A549 (cell line): ENCODE measurements at regions not wholly inside any gene's neighbourhood (a gene's known extent, or its start where the extent isn't known, plus 50 kb on each side); places are given as distances from the start of the nearest gene placed in this dataset.

Experiments
- ATAC-seq, 2 experiments: fragments of 200-7000 bp in 1 of 2; fragments of >200 bp in 1 of 2; cut with Nextera tagmentation in 1 of 2; cut with Tn5 transposase in 1 of 2; 3 replicates each; pipeline versions ENCODE4 v1.8.0 to v1.9.1; 2018 to 2020; ENCODE audit warnings: mild to moderate bottlenecking in 1 of 2, moderate library complexity in 1 of 2
- CTCF ChIA-PET: fragments of 300-600 bp; sonication (Branson Sonifier 250); formaldehyde crosslinking; extraction: SDS; loops from one replicate; lab custom pipeline; 2021; ENCODE audit warnings: antibody characterized with exemption, inconsistent platforms; lab: Yijun Ruan, JAX
- POLR2A ChIA-PET: fragments of 350-600 bp; formaldehyde crosslinking; extraction: SDS; loops from one replicate; lab custom pipeline; 2021; ENCODE audit warnings: antibody characterized with exemption, inconsistent platforms; lab: Yijun Ruan, JAX
- DNase-seq, 2 experiments: peaks; one replicate each; pipeline versions ENCODE4 v3.0.0 to v3.0.0-alpha.2; 2011 to 2016; ENCODE audit warnings: low read depth in 1 of 2, low spot score in 1 of 2
- FAIRE-seq: peaks from 2 replicates; lab custom pipeline; 2011; peaks lifted over from hg19 to GRCh38; lab: Jason Lieb, UNC
- H3K27ac ChIP-seq, 2 experiments: fragments of >200 bp; sonication (Bioruptor Twin); formaldehyde crosslinking; 3 replicates each; pipeline ENCODE4 v1.5.1; 2016 to 2017
- H3K4me1 ChIP-seq: fragments of >200 bp; sonication (Bioruptor Twin); formaldehyde crosslinking; 3 replicates; pipeline ENCODE4 v1.6.1; 2016
- H3K4me2 ChIP-seq: fragments of >200 bp; sonication (Bioruptor Twin); formaldehyde crosslinking; 3 replicates; pipeline ENCODE4 v1.6.1; 2016
- H3K4me3 ChIP-seq: fragments of >200 bp; sonication (Bioruptor Twin); formaldehyde crosslinking; 3 replicates; pipeline ENCODE4 v1.5.1; 2016
- H3K9me3 ChIP-seq: fragments of >200 bp; sonication (Bioruptor Twin); formaldehyde crosslinking; 3 replicates; pipeline ENCODE4 v1.6.1; 2016
- BHLHE40 ChIP-seq: IDR thresholded peaks from 2 replicates; pipeline ENCODE4 v1.6.1; 2012; ENCODE audit warnings: low read depth, low read length, inconsistent platforms
- CBX2 ChIP-seq: fragments of 200-600 bp; sonication (generic); IDR thresholded peaks from 2 replicates; pipeline ENCODE4 v1.6.1; 2016; ENCODE audit warnings: low read depth, mild to moderate bottlenecking, borderline replicate concordance
- EHF ChIP-seq: fragments of 250-450 bp; sonication (Bioruptor Pico); IDR thresholded peaks from 2 replicates; pipeline ENCODE4 v1.5.0; 2020; ENCODE audit warnings: mild to moderate bottlenecking
- EHMT2 ChIP-seq: fragments of 200-600 bp; sonication (generic); IDR thresholded peaks from 2 replicates; pipeline ENCODE4 v1.6.1; 2016; ENCODE audit warnings: antibody characterized with exemption, low read depth, mild to moderate bottlenecking, moderate library complexity
- FOSL2 ChIP-seq, 2 experiments: fragments of 450-650 bp in 1 of 2; fragments of >200 bp in 1 of 2; sonication (Bioruptor Twin) in 1 of 2; formaldehyde crosslinking; IDR thresholded peaks; 2 replicates each; pipeline versions ENCODE4 v1.5.0 to v1.6.1; 2016 to 2020; ENCODE audit warnings: mild to moderate bottlenecking in 1 of 2, moderate library complexity in 1 of 2
- FOXS1 ChIP-seq: fragments of 250-450 bp; sonication (Bioruptor Pico); IDR thresholded peaks from 2 replicates; pipeline ENCODE4 v1.5.0; 2020; ENCODE audit warnings: mild to moderate bottlenecking, moderate library complexity
- GATA3 ChIP-seq: IDR thresholded peaks from 2 replicates; pipeline ENCODE4 v1.6.1; 2012; ENCODE audit warnings: borderline replicate concordance
- HOXB13 ChIP-seq: fragments of 250-450 bp; sonication (Bioruptor Pico); IDR thresholded peaks from 2 replicates; pipeline ENCODE4 v1.5.0; 2020; ENCODE audit warnings: low read depth, mild to moderate bottlenecking, moderate library complexity
- JUN ChIP-seq, 2 experiments: fragments of >200 bp; sonication (Bioruptor Twin); formaldehyde crosslinking; IDR thresholded peaks; 2 replicates in 1 of 2; 3 replicates in 1 of 2; pipeline ENCODE4 v1.6.1; 2016 to 2017
- KDM5A ChIP-seq: fragments of 200-600 bp; sonication (generic); IDR thresholded peaks from 2 replicates; pipeline ENCODE4 v1.6.1; 2016; ENCODE audit warnings: antibody characterized with exemption, mild to moderate bottlenecking
- MAFK ChIP-seq: fragments of 450-650 bp; IDR thresholded peaks from 2 replicates; pipeline ENCODE4 v1.6.1; 2014; ENCODE audit not compliant: partially characterized antibody
- MYC ChIP-seq: IDR thresholded peaks from 2 replicates; pipeline ENCODE4 v1.6.1; 2012; ENCODE audit warnings: mild to moderate bottlenecking, inconsistent platforms, low read length, improper control_type of control experiment, borderline replicate concordance
- RARB ChIP-seq: fragments of 250-450 bp; sonication (Bioruptor Pico); IDR thresholded peaks from 2 replicates; pipeline ENCODE4 v1.8.0; 2021; ENCODE audit warnings: mild to moderate bottlenecking, moderate library complexity
- RFX5 ChIP-seq: fragments of 450-650 bp; IDR thresholded peaks from 2 replicates; pipeline ENCODE4 v1.7.1; 2014; ENCODE audit warnings: antibody characterized with exemption, mild to moderate bottlenecking, moderate library complexity
- RNF2 ChIP-seq: fragments of 200-600 bp; sonication (generic); IDR thresholded peaks from 2 replicates; pipeline ENCODE4 v1.6.1; 2016; ENCODE audit warnings: low read depth, mild to moderate bottlenecking, antibody characterized with exemption, moderate library complexity, borderline replicate concordance
- SMC3 ChIP-seq: fragments of >200 bp; sonication (Bioruptor Twin); formaldehyde crosslinking; IDR thresholded peaks from 3 replicates; pipeline ENCODE4 v1.6.1; 2018; ENCODE audit warnings: inconsistent platforms
- SREBF2 ChIP-seq: fragments of 450-650 bp; IDR thresholded peaks from 2 replicates; pipeline ENCODE4 v1.6.1; 2014; ENCODE audit warnings: mild to moderate bottlenecking, moderate library complexity
- TFCP2L1 ChIP-seq: fragments of 250-450 bp; sonication (Bioruptor Pico); IDR thresholded peaks from 2 replicates; pipeline ENCODE4 v1.5.0; 2021; ENCODE audit warnings: mild to moderate bottlenecking
- ZC3H11A ChIP-seq: fragments of 450-650 bp; IDR thresholded peaks from 2 replicates; pipeline ENCODE4 v1.6.1; 2014; ENCODE audit warnings: antibody characterized with exemption, mild to moderate bottlenecking
- ZFP36 ChIP-seq: fragments of 450-650 bp; IDR thresholded peaks from 2 replicates; pipeline ENCODE4 v1.6.1; 2014; ENCODE audit warnings: borderline replicate concordance; ENCODE audit not compliant: partially characterized antibody
- ZNF302 ChIP-seq: fragments of 250-450 bp; sonication (Bioruptor Pico); IDR thresholded peaks from 2 replicates; pipeline ENCODE4 v1.9.0; 2021; ENCODE audit warnings: inconsistent platforms, mild to moderate bottlenecking, moderate library complexity
- WGBS: methylation state at CpG from one replicate; pipeline ENCODE4 v1.1.6; 2017; ENCODE audit errors: missing lambda C conversion rate; 5-methylcytosine and 5-hydroxymethylcytosine counted together
- TF ChIP-seq, protein P1 (sequence below): fragments of 150-350 bp; IDR thresholded peaks from 2 replicates; pipeline ENCODE4 v1.6.1; 2014; ENCODE audit warnings: low read depth, mild to moderate bottlenecking, low read length
- TF ChIP-seq, protein P2 (sequence below): fragments of >200 bp; sonication (Bioruptor Twin); formaldehyde crosslinking; IDR thresholded peaks from 3 replicates; pipeline ENCODE4 v1.6.1; 2016
- TF ChIP-seq, protein P3 (sequence below): fragments of 250-450 bp; sonication (Bioruptor Pico); IDR thresholded peaks from 2 replicates; pipeline ENCODE4 v1.5.0; 2020; ENCODE audit warnings: low read depth, mild to moderate bottlenecking, moderate library complexity
- TF ChIP-seq, protein P4 (sequence below): fragments of 450-650 bp; IDR thresholded peaks from 2 replicates; pipeline ENCODE4 v1.6.1; 2014; ENCODE audit warnings: antibody characterized with exemption
- TF ChIP-seq, protein P5 (sequence below): fragments of 200-600 bp; sonication (generic); IDR thresholded peaks from 2 replicates; pipeline ENCODE4 v1.6.1; 2016; ENCODE audit warnings: antibody characterized with exemption, mild to moderate bottlenecking, moderate library complexity

DNA sequence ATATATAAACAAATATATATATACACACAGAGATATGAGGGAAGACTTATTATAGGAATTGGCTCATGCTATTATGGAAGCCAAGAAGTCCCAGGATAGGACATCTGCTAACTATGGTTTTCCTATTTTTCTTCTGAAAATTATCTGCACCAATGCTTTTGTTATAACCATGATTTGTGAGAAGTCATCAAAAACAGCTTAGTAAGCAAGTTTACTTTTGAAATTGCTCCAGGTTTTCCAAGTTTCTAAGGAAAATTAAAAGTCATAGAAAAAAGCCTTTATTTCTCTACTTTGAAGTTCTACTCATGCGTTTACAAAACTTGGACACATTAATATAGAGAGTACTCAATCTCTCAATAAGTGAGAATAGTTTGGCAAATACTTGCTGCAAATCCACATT is 213.1 kb downstream of the TRAM1L1 start:
- POLR2A ChIA-PET, result no interaction called here
- peak; percentile 52 for TF ChIP-seq MAFK
- TF ChIP-seq, protein P1, sequence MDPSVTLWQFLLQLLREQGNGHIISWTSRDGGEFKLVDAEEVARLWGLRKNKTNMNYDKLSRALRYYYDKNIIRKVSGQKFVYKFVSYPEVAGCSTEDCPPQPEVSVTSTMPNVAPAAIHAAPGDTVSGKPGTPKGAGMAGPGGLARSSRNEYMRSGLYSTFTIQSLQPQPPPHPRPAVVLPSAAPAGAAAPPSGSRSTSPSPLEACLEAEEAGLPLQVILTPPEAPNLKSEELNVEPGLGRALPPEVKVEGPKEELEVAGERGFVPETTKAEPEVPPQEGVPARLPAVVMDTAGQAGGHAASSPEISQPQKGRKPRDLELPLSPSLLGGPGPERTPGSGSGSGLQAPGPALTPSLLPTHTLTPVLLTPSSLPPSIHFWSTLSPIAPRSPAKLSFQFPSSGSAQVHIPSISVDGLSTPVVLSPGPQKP, result no peak
- TF ChIP-seq JUN (IDR thresholded peaks at IDR 0.05), result no peak
- TF ChIP-seq RARB (CRISPR knock-in tag), result no peak
- no peak for TF ChIP-seq TFCP2L1 (CRISPR knock-in tag)
- TF ChIP-seq, protein P2, sequence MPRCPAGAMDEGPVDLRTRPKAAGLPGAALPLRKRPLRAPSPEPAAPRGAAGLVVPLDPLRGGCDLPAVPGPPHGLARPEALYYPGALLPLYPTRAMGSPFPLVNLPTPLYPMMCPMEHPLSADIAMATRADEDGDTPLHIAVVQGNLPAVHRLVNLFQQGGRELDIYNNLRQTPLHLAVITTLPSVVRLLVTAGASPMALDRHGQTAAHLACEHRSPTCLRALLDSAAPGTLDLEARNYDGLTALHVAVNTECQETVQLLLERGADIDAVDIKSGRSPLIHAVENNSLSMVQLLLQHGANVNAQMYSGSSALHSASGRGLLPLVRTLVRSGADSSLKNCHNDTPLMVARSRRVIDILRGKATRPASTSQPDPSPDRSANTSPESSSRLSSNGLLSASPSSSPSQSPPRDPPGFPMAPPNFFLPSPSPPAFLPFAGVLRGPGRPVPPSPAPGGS, result no peak
- TF ChIP-seq, protein P3, sequence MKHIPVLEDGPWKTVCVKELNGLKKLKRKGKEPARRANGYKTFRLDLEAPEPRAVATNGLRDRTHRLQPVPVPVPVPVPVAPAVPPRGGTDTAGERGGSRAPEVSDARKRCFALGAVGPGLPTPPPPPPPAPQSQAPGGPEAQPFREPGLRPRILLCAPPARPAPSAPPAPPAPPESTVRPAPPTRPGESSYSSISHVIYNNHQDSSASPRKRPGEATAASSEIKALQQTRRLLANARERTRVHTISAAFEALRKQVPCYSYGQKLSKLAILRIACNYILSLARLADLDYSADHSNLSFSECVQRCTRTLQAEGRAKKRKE, result no peak
- no peak for TF ChIP-seq ZFP36
- TF ChIP-seq, all 56 proteins: peak for 1
- H3K27ac ChIP-seq, result no peak overlapping the region
- no peak overlapping the region for H3K4me3 ChIP-seq
- CTCF ChIA-PET, result no interaction called here
- H3K4me1 ChIP-seq, result no peaks in the 10 kb centered on the region
- no peak for DNase-seq
- no peak for FAIRE-seq
- no peak overlapping the region for H3K4me2 ChIP-seq
- H3K9me3 ChIP-seq, result no peaks in the 10 kb centered on the region
- ATAC-seq, result no peak
- 23% methylated on average over 1 of the region's 1 CpG for WGBS

DNA sequence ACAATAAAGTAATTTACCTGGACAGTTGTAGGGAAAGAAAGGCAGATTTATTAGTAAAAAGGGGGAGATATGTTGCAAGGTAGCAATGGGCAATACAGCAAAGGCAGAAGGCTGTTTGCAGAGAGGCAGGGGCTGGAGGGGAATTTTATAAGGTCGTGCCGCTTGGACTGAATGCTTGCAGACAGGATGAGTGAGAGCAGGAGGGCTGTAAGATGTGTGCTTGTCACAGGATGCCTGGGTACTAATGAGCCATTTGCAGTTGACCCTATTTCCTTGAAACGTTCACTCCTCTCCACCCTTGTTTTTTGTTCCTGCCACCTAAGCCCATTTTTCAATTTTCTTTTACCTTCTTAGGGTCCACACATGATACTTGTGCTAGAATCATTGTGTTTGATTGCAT is 214.7 kb downstream of the TRAM1L1 start:
- Histone ChIP-seq H3K9me3 (no peaks in the 10 kb centered on the region), H3K4me2 (no peak overlapping the region), H3K4me3 (no peak overlapping the region), H3K4me1 (no peaks in the 10 kb centered on the region), H3K27ac (no peak overlapping the region)
- ATAC-seq (no peak), FAIRE-seq (no peak), DNase-seq (no peak)
- ChIA-PET CTCF (no interaction called here), POLR2A (no interaction called here)
- TF ChIP-seq EHMT2 (no peak), MYC (no peak), SREBF2 (no peak), RNF2 (no peak), ZNF302 (CRISPR knock-in tag) (no peak), RFX5 (no peak), GATA3 (no peak), CBX2 (no peak), KDM5A (no peak), EHF (CRISPR knock-in tag) (no peak), SMC3 (no peak), FOSL2 (IDR thresholded peaks at IDR 0.05) (no peak), FOSL2 (CRISPR knock-in tag; IDR thresholded peaks at IDR 0.05) (no peak), BHLHE40 (no peak), ZC3H11A (no peak), FOXS1 (no peak), HOXB13 (no peak)
- TF ChIP-seq, protein P4, sequence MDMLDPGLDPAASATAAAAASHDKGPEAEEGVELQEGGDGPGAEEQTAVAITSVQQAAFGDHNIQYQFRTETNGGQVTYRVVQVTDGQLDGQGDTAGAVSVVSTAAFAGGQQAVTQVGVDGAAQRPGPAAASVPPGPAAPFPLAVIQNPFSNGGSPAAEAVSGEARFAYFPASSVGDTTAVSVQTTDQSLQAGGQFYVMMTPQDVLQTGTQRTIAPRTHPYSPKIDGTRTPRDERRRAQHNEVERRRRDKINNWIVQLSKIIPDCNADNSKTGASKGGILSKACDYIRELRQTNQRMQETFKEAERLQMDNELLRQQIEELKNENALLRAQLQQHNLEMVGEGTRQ, result no peak
- TF ChIP-seq, protein P5, sequence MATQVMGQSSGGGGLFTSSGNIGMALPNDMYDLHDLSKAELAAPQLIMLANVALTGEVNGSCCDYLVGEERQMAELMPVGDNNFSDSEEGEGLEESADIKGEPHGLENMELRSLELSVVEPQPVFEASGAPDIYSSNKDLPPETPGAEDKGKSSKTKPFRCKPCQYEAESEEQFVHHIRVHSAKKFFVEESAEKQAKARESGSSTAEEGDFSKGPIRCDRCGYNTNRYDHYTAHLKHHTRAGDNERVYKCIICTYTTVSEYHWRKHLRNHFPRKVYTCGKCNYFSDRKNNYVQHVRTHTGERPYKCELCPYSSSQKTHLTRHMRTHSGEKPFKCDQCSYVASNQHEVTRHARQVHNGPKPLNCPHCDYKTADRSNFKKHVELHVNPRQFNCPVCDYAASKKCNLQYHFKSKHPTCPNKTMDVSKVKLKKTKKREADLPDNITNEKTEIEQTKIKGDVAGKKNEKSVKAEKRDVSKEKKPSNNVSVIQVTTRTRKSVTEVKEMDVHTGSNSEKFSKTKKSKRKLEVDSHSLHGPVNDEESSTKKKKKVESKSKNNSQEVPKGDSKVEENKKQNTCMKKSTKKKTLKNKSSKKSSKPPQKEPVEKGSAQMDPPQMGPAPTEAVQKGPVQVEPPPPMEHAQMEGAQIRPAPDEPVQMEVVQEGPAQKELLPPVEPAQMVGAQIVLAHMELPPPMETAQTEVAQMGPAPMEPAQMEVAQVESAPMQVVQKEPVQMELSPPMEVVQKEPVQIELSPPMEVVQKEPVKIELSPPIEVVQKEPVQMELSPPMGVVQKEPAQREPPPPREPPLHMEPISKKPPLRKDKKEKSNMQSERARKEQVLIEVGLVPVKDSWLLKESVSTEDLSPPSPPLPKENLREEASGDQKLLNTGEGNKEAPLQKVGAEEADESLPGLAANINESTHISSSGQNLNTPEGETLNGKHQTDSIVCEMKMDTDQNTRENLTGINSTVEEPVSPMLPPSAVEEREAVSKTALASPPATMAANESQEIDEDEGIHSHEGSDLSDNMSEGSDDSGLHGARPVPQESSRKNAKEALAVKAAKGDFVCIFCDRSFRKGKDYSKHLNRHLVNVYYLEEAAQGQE, result no peak
- TF ChIP-seq, protein P3, result no peak
- WGBS, result 7% methylated on average over 3 of the region's 3 CpGs
